Nephron progenitor cell (in vitro differentiated cells): ENCODE measurements at regions not wholly inside any gene's neighbourhood (a gene's known extent, or its start where the extent isn't known, plus 50 kb on each side); places are given as distances from the start of the nearest gene placed in this dataset.
"Not testable (repeated sequence)": the region's sequence is repeated elsewhere in the genome, so short reads cannot be mapped to it uniquely, and the experiment has no call there.

Experiments used
- DNase-seq: peaks from one replicate; pipeline ENCODE4 v3.0.0; 2021
- H3K27ac Mint-ChIP-seq: 2 replicates; pipeline ENCODE4 v1.8.0; 2021; ENCODE audit warnings: mild to moderate bottlenecking, moderate library complexity, mixed read lengths
- H3K27me3 Mint-ChIP-seq: 2 replicates; pipeline ENCODE4 v1.8.0; 2021; ENCODE audit warnings: mild to moderate bottlenecking, low read depth, mixed read lengths; ENCODE audit not compliant: poor library complexity
- H3K36me3 Mint-ChIP-seq: 2 replicates; pipeline ENCODE4 v1.8.0; 2021; ENCODE audit warnings: low read depth, mixed read lengths
- H3K4me1 Mint-ChIP-seq: 2 replicates; pipeline ENCODE4 v1.8.0; 2021; ENCODE audit warnings: mixed read lengths
- H3K4me3 Mint-ChIP-seq: 2 replicates; pipeline ENCODE4 v1.8.0; 2021; ENCODE audit warnings: mild to moderate bottlenecking, moderate library complexity, mixed read lengths
- H3K9me3 Mint-ChIP-seq: 2 replicates; pipeline ENCODE4 v1.8.0; 2021; ENCODE audit warnings: mild to moderate bottlenecking, moderate library complexity, mixed read lengths
- TF ChIP-seq, protein P1 (sequence below): fragments of 200-600 bp; sonication (generic); IDR thresholded peaks from 2 replicates; pipeline ENCODE4 v1.5.0; 2021; ENCODE audit warnings: antibody characterized with exemption

DNA sequence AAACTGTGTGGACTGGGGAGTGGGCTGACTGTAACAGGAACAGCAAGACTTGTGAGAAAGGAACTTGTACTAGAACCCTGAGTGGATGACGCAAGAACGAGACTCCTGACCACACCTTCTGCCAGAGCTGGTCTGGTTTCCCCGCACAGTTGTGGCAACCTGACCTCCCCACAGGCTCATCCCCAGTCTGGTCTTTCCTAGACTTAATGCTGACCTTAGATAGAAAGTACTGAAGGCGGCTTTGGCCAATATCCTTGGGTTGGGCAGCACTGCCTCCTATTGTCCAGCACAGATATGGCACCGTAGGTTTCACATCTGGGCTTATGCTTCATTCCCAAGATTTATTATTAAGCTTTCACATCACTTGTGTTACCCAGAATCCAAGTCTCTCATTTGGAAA is 137.8 kb upstream of the FRG1 start:
- Mint-ChIP-seq H3K9me3 (peaks cover 77% of the 10 kb centered on the region), H3K27ac (no peak overlapping the region), H3K27me3 (no peaks in the 10 kb centered on the region), H3K4me3 (no peak overlapping the region), H3K4me1 (no peaks in the 10 kb centered on the region), H3K36me3 (peaks cover 4% of the 10 kb centered on the region)
- no peak for DNase-seq
- TF ChIP-seq, protein P1, sequence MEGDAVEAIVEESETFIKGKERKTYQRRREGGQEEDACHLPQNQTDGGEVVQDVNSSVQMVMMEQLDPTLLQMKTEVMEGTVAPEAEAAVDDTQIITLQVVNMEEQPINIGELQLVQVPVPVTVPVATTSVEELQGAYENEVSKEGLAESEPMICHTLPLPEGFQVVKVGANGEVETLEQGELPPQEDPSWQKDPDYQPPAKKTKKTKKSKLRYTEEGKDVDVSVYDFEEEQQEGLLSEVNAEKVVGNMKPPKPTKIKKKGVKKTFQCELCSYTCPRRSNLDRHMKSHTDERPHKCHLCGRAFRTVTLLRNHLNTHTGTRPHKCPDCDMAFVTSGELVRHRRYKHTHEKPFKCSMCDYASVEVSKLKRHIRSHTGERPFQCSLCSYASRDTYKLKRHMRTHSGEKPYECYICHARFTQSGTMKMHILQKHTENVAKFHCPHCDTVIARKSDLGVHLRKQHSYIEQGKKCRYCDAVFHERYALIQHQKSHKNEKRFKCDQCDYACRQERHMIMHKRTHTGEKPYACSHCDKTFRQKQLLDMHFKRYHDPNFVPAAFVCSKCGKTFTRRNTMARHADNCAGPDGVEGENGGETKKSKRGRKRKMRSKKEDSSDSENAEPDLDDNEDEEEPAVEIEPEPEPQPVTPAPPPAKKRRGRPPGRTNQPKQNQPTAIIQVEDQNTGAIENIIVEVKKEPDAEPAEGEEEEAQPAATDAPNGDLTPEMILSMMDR: no peak

DNA sequence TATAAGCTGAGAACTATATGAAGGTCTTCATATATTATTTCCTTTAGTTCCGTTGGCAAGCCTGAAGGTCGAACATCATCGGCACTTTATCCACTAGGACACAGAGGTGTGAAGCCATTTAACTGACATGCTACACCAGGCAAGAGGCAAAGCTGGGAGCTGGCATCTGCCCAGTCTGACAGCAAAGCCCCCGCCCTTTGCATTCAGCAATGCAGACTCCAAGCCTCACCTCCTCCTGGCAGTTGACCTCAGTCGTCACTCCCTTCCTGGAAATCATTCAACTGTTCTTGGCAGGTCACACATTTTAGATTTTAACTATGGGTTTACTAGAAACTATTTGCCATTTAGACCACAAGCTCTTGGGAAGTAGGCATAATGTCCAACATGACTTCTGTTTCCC is 135.8 kb upstream of the FRG1 start:
- H3K4me3 Mint-ChIP-seq: no peak overlapping the region
- TF ChIP-seq, protein P1: no peak
- H3K36me3 Mint-ChIP-seq: peaks cover 10% of the 10 kb centered on the region
- DNase-seq: no peak
- peaks cover 93% of the 10 kb centered on the region for H3K9me3 Mint-ChIP-seq
- H3K27ac Mint-ChIP-seq: no peak overlapping the region
- no peaks in the 10 kb centered on the region for H3K4me1 Mint-ChIP-seq
- H3K27me3 Mint-ChIP-seq: no peaks in the 10 kb centered on the region

DNA sequence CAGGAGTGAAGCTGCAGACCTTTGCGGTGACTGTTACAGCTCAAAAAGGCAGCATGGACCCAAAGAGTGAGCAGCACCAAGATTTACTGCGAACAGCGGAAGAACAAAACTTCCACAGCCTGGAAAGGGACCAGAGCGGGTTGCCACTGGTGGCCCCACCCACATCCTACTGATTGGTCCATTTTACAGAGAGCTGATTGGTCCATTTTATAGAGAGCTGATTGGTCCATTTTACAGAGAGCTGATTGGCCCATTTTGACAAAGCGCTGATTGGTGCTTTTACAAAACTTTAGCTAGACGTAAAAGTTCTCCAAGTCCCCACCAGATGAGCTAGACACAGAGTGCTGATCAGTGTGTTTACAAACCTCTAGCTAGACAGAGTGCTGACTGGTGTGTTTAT is 134.2 kb upstream of the FRG1 start:
- DNase-seq: no peak
- no peaks in the 10 kb centered on the region for H3K4me1 Mint-ChIP-seq
- no peak overlapping the region for H3K27ac Mint-ChIP-seq
- peaks cover 90% of the 10 kb centered on the region for H3K9me3 Mint-ChIP-seq
- H3K36me3 Mint-ChIP-seq: peaks cover 16% of the 10 kb centered on the region
- H3K4me3 Mint-ChIP-seq: no peak overlapping the region
- H3K27me3 Mint-ChIP-seq: no peaks in the 10 kb centered on the region
- TF ChIP-seq, protein P1: no peak

DNA sequence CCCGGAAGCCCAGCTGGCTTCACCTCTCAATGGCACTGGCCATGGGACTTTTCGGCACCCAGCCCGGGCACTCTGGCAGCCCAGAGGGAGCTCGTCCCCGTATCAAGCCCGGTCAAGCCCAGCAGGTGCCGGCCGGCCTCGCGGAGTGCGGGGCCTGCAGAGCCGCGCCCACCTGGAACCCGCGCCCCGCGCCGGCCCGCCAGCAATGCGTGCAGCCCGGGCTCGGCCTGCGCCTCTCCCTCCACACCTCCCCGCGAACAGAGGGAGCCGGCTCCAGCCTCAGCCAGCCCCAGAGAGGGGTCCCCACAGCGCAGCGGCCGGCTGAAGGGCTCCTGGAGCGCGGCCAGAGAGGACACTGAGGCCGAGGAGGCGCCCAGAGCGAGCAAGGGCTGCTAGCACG is 133.6 kb upstream of the FRG1 start:
- TF ChIP-seq, protein P1: no peak
- no peak for DNase-seq
- Mint-ChIP-seq H3K27me3 (no peaks in the 10 kb centered on the region), H3K36me3 (peaks cover 16% of the 10 kb centered on the region), H3K27ac (no peak overlapping the region), H3K4me1 (no peaks in the 10 kb centered on the region), H3K9me3 (peaks cover 90% of the 10 kb centered on the region), H3K4me3 (no peak overlapping the region)

DNA sequence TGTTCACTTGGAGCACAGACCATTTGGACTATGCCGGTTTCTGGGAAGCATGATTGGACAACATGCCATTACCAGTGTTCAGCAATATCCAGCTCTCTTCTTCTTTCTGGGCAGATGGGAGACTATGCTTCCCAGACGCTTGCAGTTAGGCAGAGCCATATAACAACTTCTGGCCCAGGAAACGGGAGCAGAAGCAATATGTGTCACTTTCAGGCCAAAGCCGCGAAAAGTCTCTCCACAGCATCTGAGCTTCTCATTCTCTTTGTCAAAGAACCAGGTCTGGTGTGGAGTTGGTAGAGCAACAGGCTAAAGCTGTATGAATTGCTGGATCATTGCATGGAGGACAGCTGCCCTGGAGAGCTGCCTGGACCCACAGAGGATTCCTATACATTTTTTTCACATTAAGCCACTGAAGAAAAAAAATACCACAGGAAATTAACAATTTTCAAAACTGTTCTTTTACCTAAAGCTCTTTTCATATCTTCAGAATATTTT is 131.4 kb upstream of the FRG1 start:
- Mint-ChIP-seq H3K9me3 (peaks cover 87% of the 10 kb centered on the region), H3K27me3 (no peaks in the 10 kb centered on the region), H3K36me3 (peaks cover 16% of the 10 kb centered on the region), H3K4me3 (no peak overlapping the region), H3K27ac (no peak overlapping the region), H3K4me1 (no peaks in the 10 kb centered on the region)
- DNase-seq: no peak
- TF ChIP-seq, protein P1: no peak

DNA sequence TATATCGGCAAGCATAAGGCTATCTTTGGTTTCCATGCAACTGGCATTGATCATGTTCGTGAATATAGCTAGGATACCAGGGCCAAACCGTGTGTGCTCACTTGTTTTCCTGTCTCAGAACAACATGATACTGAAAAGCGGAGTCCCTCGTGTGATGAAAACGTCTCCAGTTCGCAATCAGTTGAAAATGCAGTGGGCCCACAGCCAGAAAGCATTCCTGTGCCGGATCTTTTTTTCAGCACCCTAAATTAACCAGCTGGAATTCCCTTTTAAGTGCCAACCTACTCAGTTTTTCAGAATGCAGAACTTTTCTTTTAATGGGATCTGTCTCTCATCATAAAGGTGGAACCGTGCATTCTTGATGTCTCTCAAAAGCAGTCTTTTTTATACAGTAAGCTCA is 130.8 kb upstream of the FRG1 start:
- Mint-ChIP-seq H3K4me3 (no peak overlapping the region), H3K4me1 (no peaks in the 10 kb centered on the region), H3K36me3 (peaks cover 16% of the 10 kb centered on the region), H3K27me3 (no peaks in the 10 kb centered on the region), H3K9me3 (peaks cover 83% of the 10 kb centered on the region), H3K27ac (no peak overlapping the region)
- TF ChIP-seq, protein P1: no peak
- no peak for DNase-seq

DNA sequence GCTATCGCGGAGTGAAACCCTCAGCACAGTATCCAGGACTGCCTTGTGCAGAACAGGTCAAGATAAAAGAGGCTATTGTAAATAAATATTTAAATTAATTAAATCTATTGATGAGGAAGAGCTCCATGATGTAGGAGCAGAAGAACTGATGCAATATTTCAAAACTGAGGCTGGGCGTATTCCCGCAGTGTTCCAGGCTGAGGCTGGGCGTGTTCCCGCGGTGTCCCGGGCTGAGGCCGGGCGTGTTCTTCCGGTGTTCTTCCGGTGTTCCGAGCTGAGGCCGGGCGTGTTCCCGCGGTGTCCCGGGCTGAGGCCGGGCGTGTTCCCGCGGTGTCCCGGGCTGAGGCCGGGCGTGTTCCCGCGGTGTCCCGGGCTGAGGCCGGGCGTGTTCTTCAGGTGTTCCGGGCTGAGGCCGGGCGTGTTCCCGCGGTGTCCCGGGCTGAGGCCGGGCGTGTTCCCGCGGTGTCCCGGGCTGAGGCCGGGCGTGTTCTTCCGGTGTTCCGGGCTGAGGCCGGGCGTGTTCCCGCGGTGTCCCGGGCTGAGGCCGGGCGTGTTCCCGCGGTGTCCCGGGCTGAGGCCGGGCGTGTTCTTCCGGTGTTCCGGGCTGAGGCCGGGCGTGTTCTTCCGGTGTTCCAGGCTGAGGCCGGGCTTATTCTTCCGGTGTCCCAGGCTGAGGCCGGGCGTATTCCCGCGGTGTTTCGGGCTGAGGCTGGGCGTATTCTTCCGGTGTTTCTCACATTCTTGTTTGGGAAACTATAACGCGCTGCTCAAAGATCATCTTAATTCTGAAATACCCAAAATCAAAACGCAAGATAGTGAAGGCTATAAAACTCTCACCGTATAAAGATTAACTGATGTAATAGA is 130.1 kb upstream of the FRG1 start:
- peaks cover 81% of the 10 kb centered on the region for H3K9me3 Mint-ChIP-seq
- not testable (repeated sequence) for H3K27ac Mint-ChIP-seq

More for the DNA sequence above, 130.1 kb upstream of the FRG1 start:
- not testable (repeated sequence) for H3K4me1 Mint-ChIP-seq, H3K27me3 Mint-ChIP-seq, H3K4me3 Mint-ChIP-seq, DNase-seq
- peaks cover 16% of the 10 kb centered on the region for H3K36me3 Mint-ChIP-seq
